ENCODE measurements at regions not wholly inside any gene's neighbourhood (a gene's known extent, or its start where the extent isn't known, plus 50 kb on each side); places are given as distances from the start of the nearest gene placed in this dataset.

- Histone ChIP-seq H3K9me2 (replicated peaks; ENCODE audit: control insufficient read depth, low read length) (no peaks in the 10 kb centered on the region), H3K4me2 (ENCODE audit: low read length) (no peak overlapping the region), H3K27ac (ENCODE audit: low read depth, low read length) (no peak overlapping the region), H4K20me1 (ENCODE audit: control insufficient read depth, insufficient read depth, low read depth, low read length) (no peaks in the 10 kb centered on the region), H3K4me1 (ENCODE audit: control insufficient read depth, low read length) (no peaks in the 10 kb centered on the region), H3K27me3 (ENCODE audit: control insufficient read depth, low read length) (no peaks in the 10 kb centered on the region), H3F3A (ENCODE audit: control insufficient read depth, insufficient read depth) (no peaks in the 10 kb centered on the region), H3K36me3 (ENCODE audit: control insufficient read depth, low read length) (no peaks in the 10 kb centered on the region), H3K9me3 (ENCODE audit: control insufficient read depth, insufficient read depth, low read length) (no peaks in the 10 kb centered on the region), H3K79me2 (ENCODE audit: control insufficient read depth, low read length) (no peaks in the 10 kb centered on the region), H3K4me3 (ENCODE audit: low read length) (no peak overlapping the region)
- no peak for TF ChIP-seq CTCF (IDR thresholded peaks at IDR 0.05; ENCODE audit: low read depth, low read length, poor library complexity, severe bottlenecking)
- TF ChIP-seq EZH2phosphoT487 (IDR thresholded peaks at IDR 0.05; ENCODE audit: borderline replicate concordance, low read length): no peak
Measured at GRCh38 chr10:81806842-81807241, 68.2 kb upstream of the NRG3 start.

GRCh38 chr10:81814842-81815241 lies 60.2 kb upstream of the NRG3 start:
- Histone ChIP-seq H3K4me1 (ENCODE audit: control insufficient read depth, low read length) (no peaks in the 10 kb centered on the region), H3K79me2 (ENCODE audit: control insufficient read depth, low read length) (no peaks in the 10 kb centered on the region), H4K20me1 (ENCODE audit: control insufficient read depth, insufficient read depth, low read depth, low read length) (no peaks in the 10 kb centered on the region), H3K36me3 (ENCODE audit: control insufficient read depth, low read length) (no peaks in the 10 kb centered on the region), H3K4me2 (ENCODE audit: low read length) (no peak overlapping the region), H3F3A (ENCODE audit: control insufficient read depth, insufficient read depth) (no peaks in the 10 kb centered on the region), H3K9me2 (replicated peaks; ENCODE audit: control insufficient read depth, low read length) (no peaks in the 10 kb centered on the region), H3K9me3 (ENCODE audit: control insufficient read depth, insufficient read depth, low read length) (no peaks in the 10 kb centered on the region), H3K4me3 (ENCODE audit: low read length) (no peak overlapping the region), H3K27me3 (ENCODE audit: control insufficient read depth, low read length) (no peaks in the 10 kb centered on the region), H3K27ac (ENCODE audit: low read depth, low read length) (no peak overlapping the region)
- TF ChIP-seq EZH2phosphoT487 (IDR thresholded peaks at IDR 0.05; ENCODE audit: borderline replicate concordance, low read length) (no peak), CTCF (IDR thresholded peaks at IDR 0.05; ENCODE audit: low read depth, low read length, poor library complexity, severe bottlenecking) (no peak)

GRCh38 chr10:81817596-81818170 lies 57.3 kb upstream of the NRG3 start:
- Histone ChIP-seq H3K9me2 (replicated peaks; ENCODE audit: control insufficient read depth, low read length) (no peaks in the 10 kb centered on the region), H3K27me3 (ENCODE audit: control insufficient read depth, low read length) (no peaks in the 10 kb centered on the region), H3K4me2 (ENCODE audit: low read length) (no peak overlapping the region), H4K20me1 (ENCODE audit: control insufficient read depth, insufficient read depth, low read depth, low read length) (no peaks in the 10 kb centered on the region), H3K4me3 (ENCODE audit: low read length) (no peak overlapping the region), H3F3A (ENCODE audit: control insufficient read depth, insufficient read depth) (no peaks in the 10 kb centered on the region), H3K27ac (ENCODE audit: low read depth, low read length) (no peak overlapping the region), H3K4me1 (ENCODE audit: control insufficient read depth, low read length) (no peaks in the 10 kb centered on the region), H3K9me3 (ENCODE audit: control insufficient read depth, insufficient read depth, low read length) (no peaks in the 10 kb centered on the region), H3K79me2 (ENCODE audit: control insufficient read depth, low read length) (no peaks in the 10 kb centered on the region), H3K36me3 (ENCODE audit: control insufficient read depth, low read length) (no peaks in the 10 kb centered on the region)
- TF ChIP-seq CTCF (IDR thresholded peaks at IDR 0.05; ENCODE audit: low read depth, low read length, poor library complexity, severe bottlenecking) (no peak), EZH2phosphoT487 (IDR thresholded peaks at IDR 0.05; ENCODE audit: borderline replicate concordance, low read length) (no peak)

All from DOHH2 (cell line).